ENCODE measurements at regions not wholly inside any gene's neighbourhood (a gene's known extent, or its start where the extent isn't known, plus 50 kb on each side); places are given as distances from the start of the nearest gene placed in this dataset.

- ChIA-PET POLR2A (no interaction called here), CTCF (ENCODE audit: low intra/inter-chr PET ratio) (interaction anchor here (0.8 kb wide), 1 partner anchor 910 kb away, joined by 3 read pairs; no protein-coding TSS in a partner anchor)
- 0% methylated on average over 3 of the region's 3 CpGs for WGBS (ENCODE audit: insufficient coverage, low coverage, missing lambda C conversion rate)
- Histone ChIP-seq H3K36me3 (ENCODE audit: control insufficient read depth, insufficient read depth, low read length) (no peaks in the 10 kb centered on the region), H3K4me2 (ENCODE audit: insufficient read depth, low read length) (no peak overlapping the region), H4K20me1 (replicated peaks; ENCODE audit: control insufficient read depth, insufficient read depth, low read length) (no peaks in the 10 kb centered on the region), H3K9ac (ENCODE audit: insufficient read depth in 1 of 2, low read depth in 2 of 2, low read length in 2 of 2) (no peak overlapping the region), H3K27ac (ENCODE audit: extremely low read depth, low read depth, low read length) (no peak overlapping the region), H3K79me2 (ENCODE audit: control insufficient read depth, insufficient read depth, low read length) (no peaks in the 10 kb centered on the region), H3K27me3 (ENCODE audit: control insufficient read depth in 2 of 2, insufficient read depth in 2 of 2, low read length in 2 of 2) (no peaks in the 10 kb centered on the region), H2AFZ (ENCODE audit: low read depth, low read length) (no peak overlapping the region), H3K9me1 (ENCODE audit: control insufficient read depth, insufficient read depth, low read length) (no peaks in the 10 kb centered on the region), H3K4me1 (replicated peaks in 1 of 2; ENCODE audit: control insufficient read depth in 2 of 2, insufficient read depth in 2 of 2, low read length in 2 of 2) (no peaks in the 10 kb centered on the region), H3K4me3 (no peak overlapping the region), H3K9me3 (replicated peaks; ENCODE audit: control insufficient read depth, insufficient read depth, low read depth, low read length) (0 out of 2 replicates have a peak, but pooled peaks cover 2% of the 10 kb centered on the region)
- DNase-seq (ENCODE audit: extremely low read depth in 1 of 4, low spot score in 3 of 4), result no peak
- no TSS peak for BruUV-seq (replicated peaks)
- no peak for TF ChIP-seq ZNF785 (CRISPR knock-in tag; IDR thresholded peaks at IDR 0.05)
- no peak for TF ChIP-seq HMGXB4 (CRISPR knock-in tag; IDR thresholded peaks at IDR 0.05)
- TF ChIP-seq ZNF143 (CRISPR knock-in tag; IDR thresholded peaks at IDR 0.05), result no peak
- TF ChIP-seq NFRKB (IDR thresholded peaks at IDR 0.05; ENCODE audit: low read depth), result no peak
- no peak for TF ChIP-seq SMAD2 (IDR thresholded peaks at IDR 0.05; ENCODE audit: low read depth, low read length)
- no peak for TF ChIP-seq HNRNPH1 (optimal IDR thresholded peaks at IDR 0.05; ENCODE audit: low read depth, low read length)
- TF ChIP-seq BRF2 (IDR thresholded peaks at IDR 0.05; ENCODE audit: borderline replicate concordance, insufficient read depth, insufficient read length), result no peak
- TF ChIP-seq GATAD2A (IDR thresholded peaks at IDR 0.05), result no peak
- no peak for TF ChIP-seq RAD51 (IDR thresholded peaks at IDR 0.05; ENCODE audit: borderline replicate concordance, low read depth)
- no peak for TF ChIP-seq ZBTB43 (CRISPR knock-in tag; IDR thresholded peaks at IDR 0.05)
- TF ChIP-seq SREBF2 (CRISPR knock-in tag; IDR thresholded peaks at IDR 0.05), result no peak
- intact Hi-C loops (cut with micrococcal nuclease) (no loop called here), in situ Hi-C loops (cut with MboI) (no loop called here)
- no peak for FAIRE-seq
- ATAC-seq, result no peak
These were observed 70.9 kb upstream of the FAT4 start for GRCh38 chr4:125243789-125244397.
